ENCODE measurements at regions not wholly inside any gene's neighbourhood (a gene's known extent, or its start where the extent isn't known, plus 50 kb on each side); places are given as distances from the start of the nearest gene placed in this dataset.
A peak's percentile ranks its signal among the peaks of the same experiment; 100 is the strongest.

- in situ Hi-C loops (cut with MboI; ENCODE audit: low sequenced_read_pairs): no loop called here
- no peak overlapping the region for H3K4me3 ChIP-seq
- no peaks in the 10 kb centered on the region for H3K9me3 ChIP-seq
- H3K4me1 ChIP-seq: peaks cover 13% of the 10 kb centered on the region
- peaks cover 5% of the 10 kb centered on the region; the same call in 1 of the 2 replicates for H3K27me3 ChIP-seq (ENCODE audit: low read depth)
- H3K36me3 ChIP-seq (replicated peaks): no peaks in the 10 kb centered on the region
- no peak for DNase-seq (ENCODE audit: low spot score in 2 of 2)
Measured at GRCh38 chr10:4775808-4776207, 50.2 kb upstream of the AKR1E2 start.

DNA sequence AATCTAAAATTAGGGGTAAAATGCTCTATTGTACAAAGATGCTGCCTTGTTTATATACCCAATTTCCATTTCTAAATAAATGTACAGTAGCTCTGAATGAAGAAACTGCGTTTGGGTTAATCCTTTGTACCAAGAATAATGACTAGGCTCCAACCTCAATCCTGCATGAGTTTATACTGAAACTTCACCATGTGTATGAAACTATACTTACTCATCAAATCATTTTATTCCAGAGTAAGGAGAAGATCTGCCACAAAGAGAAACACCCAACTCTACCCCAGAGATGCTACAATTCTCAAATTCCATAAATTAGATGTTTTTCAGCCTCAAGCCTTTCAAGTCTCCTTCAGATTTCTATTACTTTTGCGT, 53.8 kb upstream of the AKR1E2 start:
- Histone ChIP-seq H3K4me3 (no peak overlapping the region), H3K4me1 (no peaks in the 10 kb centered on the region), H3K36me3 (replicated peaks) (no peaks in the 10 kb centered on the region), H3K27me3 (ENCODE audit: low read depth) (peaks cover 12% of the 10 kb centered on the region; the same call in 1 of the 2 replicates), H3K9me3 (no peaks in the 10 kb centered on the region)
- in situ Hi-C loops (cut with MboI; ENCODE audit: low sequenced_read_pairs): loop anchor here (25.0 kb wide), 1 partner anchor 1560 kb away; no protein-coding TSS in a partner anchor
- no peak for DNase-seq (ENCODE audit: low spot score in 2 of 2)

DNA sequence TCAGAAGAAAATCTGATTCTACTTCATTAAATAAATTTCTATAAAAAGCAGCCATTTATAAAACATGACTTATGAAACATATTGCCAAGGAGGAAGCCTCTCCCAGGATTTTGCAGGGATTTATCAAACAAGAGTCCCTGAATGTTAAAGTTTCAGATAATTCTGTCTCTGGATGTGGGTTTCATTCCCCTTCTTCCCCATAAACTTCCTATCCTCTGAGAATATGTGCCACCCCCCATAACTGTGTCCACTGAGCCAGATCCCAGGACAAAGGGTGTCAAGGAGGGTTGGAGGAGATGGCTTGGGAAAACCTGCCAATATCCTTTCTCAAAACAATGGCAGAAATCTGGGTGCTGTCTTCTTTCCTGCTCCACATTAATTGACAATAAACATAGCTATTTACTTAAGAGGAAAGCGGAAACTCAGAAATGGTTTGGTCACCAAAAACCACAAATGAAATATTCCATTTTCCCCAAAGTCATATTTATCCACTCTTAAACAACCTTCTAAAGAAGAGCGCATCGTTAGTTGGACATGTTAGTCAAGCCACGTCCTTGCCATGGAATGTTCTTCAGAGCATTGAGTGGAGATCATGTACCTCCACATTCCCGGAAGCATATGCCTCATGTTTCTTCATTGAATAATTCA, 54.3 kb upstream of the AKR1E2 start:
- no peak overlapping the region for H3K4me3 ChIP-seq

DNA sequence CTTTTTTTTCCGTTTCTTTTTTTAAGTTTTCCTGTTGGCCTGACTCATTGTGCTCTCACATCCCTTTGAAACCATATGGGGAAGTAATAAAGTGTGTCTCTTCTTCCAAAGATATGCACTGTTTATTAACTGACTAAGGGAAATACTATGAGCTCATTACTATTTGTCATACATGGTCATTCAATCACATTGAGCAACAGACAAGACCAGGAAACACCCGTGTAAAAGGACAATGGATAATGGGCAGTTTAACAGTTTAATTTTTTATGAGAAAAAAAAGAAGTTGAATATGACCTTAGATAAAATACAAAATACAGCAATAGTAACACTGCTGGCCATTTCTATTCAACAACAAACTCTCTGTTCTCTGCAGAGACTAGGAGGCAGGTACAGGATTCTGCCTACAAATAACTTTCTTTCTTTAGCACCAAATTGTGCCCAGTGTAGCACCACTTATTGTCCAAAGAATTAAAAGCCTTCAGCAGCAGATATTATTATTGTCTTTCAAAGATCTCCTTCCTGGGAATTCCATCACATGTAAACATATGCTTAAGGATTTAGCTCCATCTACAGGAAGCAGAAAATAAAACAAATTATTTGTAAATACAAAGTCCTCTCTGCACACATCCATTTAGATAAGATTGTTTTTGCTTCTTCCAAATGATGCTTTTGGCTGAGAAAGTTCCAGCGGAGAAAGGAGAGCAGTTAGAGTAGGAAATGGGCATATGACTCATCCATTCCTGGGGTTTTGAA, 55.0 kb upstream of the AKR1E2 start:
- peak in 1 of 2 experiments; percentile 28 for DNase-seq (ENCODE audit: low spot score in 2 of 2)

More for the DNA sequence above, 54.3 kb upstream of the AKR1E2 start:
- no peaks in the 10 kb centered on the region for H3K9me3 ChIP-seq
- in situ Hi-C loops (cut with MboI; ENCODE audit: low sequenced_read_pairs): loop anchor here (25.0 kb wide), 1 partner anchor 1559 kb away; no protein-coding TSS in a partner anchor
- DNase-seq (ENCODE audit: low spot score in 2 of 2): no peak
- H3K4me1 ChIP-seq: no peaks in the 10 kb centered on the region
- no peaks in the 10 kb centered on the region for H3K36me3 ChIP-seq (replicated peaks)
- H3K27me3 ChIP-seq (ENCODE audit: low read depth): peaks cover 16% of the 10 kb centered on the region

DNA sequence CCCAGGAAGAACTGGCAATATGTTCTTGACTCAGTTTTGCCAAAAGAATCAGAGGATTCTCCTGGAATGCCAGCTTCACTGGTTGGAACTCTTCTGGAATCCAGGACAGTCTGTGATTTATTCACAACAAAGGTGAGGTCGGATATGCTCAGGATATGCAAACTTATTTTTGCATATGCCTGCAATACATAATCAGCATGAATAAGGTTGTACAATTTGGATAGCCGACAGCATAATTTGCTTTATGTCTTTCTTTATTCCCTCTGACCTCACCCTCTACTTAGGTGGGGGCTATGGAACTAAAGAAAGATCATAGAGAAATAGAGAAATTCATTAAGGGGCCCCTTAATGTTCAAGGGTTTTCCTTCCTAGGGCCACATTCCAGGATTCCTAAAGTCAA, 57.6 kb upstream of the AKR1E2 start:
- no peaks in the 10 kb centered on the region for H3K9me3 ChIP-seq
- no peaks in the 10 kb centered on the region for H3K4me1 ChIP-seq
- no peak overlapping the region for H3K4me3 ChIP-seq
- H3K36me3 ChIP-seq (replicated peaks): no peaks in the 10 kb centered on the region
- in situ Hi-C loops (cut with MboI; ENCODE audit: low sequenced_read_pairs): loop anchor here (25.0 kb wide), 1 partner anchor 1556 kb away; no protein-coding TSS in a partner anchor
- peaks cover 16% of the 10 kb centered on the region for H3K27me3 ChIP-seq (ENCODE audit: low read depth)
- no peak for DNase-seq (ENCODE audit: low spot score in 2 of 2)

More for the DNA sequence above, 55.0 kb upstream of the AKR1E2 start:
- no peaks in the 10 kb centered on the region for H3K36me3 ChIP-seq (replicated peaks)
- H3K27me3 ChIP-seq (ENCODE audit: low read depth): peaks cover 16% of the 10 kb centered on the region
- no peaks in the 10 kb centered on the region for H3K4me1 ChIP-seq
- H3K9me3 ChIP-seq: no peaks in the 10 kb centered on the region
- in situ Hi-C loops (cut with MboI; ENCODE audit: low sequenced_read_pairs): loop anchor here (25.0 kb wide), 1 partner anchor 1559 kb away; no protein-coding TSS in a partner anchor
- H3K4me3 ChIP-seq: no peak overlapping the region

- H3K36me3 ChIP-seq (replicated peaks): no peaks in the 10 kb centered on the region
- H3K27me3 ChIP-seq (ENCODE audit: low read depth): peaks cover 12% of the 10 kb centered on the region
- no peaks in the 10 kb centered on the region for H3K9me3 ChIP-seq
- H3K4me1 ChIP-seq: no peaks in the 10 kb centered on the region
- no peak overlapping the region for H3K4me3 ChIP-seq
- DNase-seq (ENCODE audit: low spot score in 2 of 2): no peak
- in situ Hi-C loops (cut with MboI; ENCODE audit: low sequenced_read_pairs): loop anchor here (25.0 kb wide), 1 partner anchor 1555 kb away; no protein-coding TSS in a partner anchor
Measured at GRCh38 chr10:4767033-4767814, 58.8 kb upstream of the AKR1E2 start.

- in situ Hi-C loops (cut with MboI; ENCODE audit: low sequenced_read_pairs): loop anchor here (25.0 kb wide), 1 partner anchor 1554 kb away; no protein-coding TSS in a partner anchor
- H3K4me3 ChIP-seq: no peak overlapping the region
- H3K27me3 ChIP-seq (ENCODE audit: low read depth): peaks cover 10% of the 10 kb centered on the region
- no peak for DNase-seq (ENCODE audit: low spot score in 2 of 2)
- no peaks in the 10 kb centered on the region for H3K9me3 ChIP-seq
- H3K36me3 ChIP-seq (replicated peaks): no peaks in the 10 kb centered on the region
- H3K4me1 ChIP-seq: no peaks in the 10 kb centered on the region
Measured at GRCh38 chr10:4766454-4766853, 59.6 kb upstream of the AKR1E2 start.

DNA sequence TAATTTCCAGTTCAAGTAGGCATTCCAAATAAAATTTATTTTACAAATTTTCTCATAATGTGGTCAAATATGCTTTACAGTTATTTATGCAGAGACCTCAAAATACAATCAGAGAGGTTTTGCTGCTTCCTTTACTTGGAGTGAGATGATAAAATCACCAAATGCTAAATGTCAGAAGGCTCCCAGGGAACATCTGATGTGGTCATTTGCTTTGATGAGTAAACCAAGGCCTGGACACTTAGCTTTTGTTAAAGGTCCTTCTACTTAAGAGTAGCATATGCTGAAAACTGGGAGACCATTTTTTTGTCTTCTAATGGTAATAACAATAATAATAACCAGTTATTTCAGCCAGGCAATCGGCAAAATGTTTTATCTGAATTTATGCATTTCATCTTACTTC, 60.6 kb upstream of the AKR1E2 start:
- Histone ChIP-seq H3K27me3 (ENCODE audit: low read depth) (peaks cover 10% of the 10 kb centered on the region), H3K4me3 (no peak overlapping the region), H3K4me1 (no peaks in the 10 kb centered on the region), H3K9me3 (no peaks in the 10 kb centered on the region), H3K36me3 (replicated peaks) (no peaks in the 10 kb centered on the region)
- in situ Hi-C loops (cut with MboI; ENCODE audit: low sequenced_read_pairs): loop anchor here (25.0 kb wide), 1 partner anchor 1553 kb away; no protein-coding TSS in a partner anchor
- DNase-seq (ENCODE audit: low spot score in 2 of 2): no peak

GRCh38 chr10:4763960-4764428, 62.0 kb upstream of the AKR1E2 start:
- Histone ChIP-seq H3K36me3 (replicated peaks) (no peaks in the 10 kb centered on the region), H3K4me3 (no peak overlapping the region), H3K9me3 (no peaks in the 10 kb centered on the region), H3K4me1 (no peaks in the 10 kb centered on the region), H3K27me3 (ENCODE audit: low read depth) (peaks cover 7% of the 10 kb centered on the region)
- in situ Hi-C loops (cut with MboI; ENCODE audit: low sequenced_read_pairs): loop anchor here (25.0 kb wide), 1 partner anchor 1552 kb away; no protein-coding TSS in a partner anchor
- DNase-seq (ENCODE audit: low spot score in 2 of 2): no peak

GRCh38 chr10:4763513-4763912, 62.5 kb upstream of the AKR1E2 start:
- in situ Hi-C loops (cut with MboI; ENCODE audit: low sequenced_read_pairs): loop anchor here (25.0 kb wide), 1 partner anchor 1551 kb away; no protein-coding TSS in a partner anchor
- no peaks in the 10 kb centered on the region for H3K36me3 ChIP-seq (replicated peaks)
- no peak for DNase-seq (ENCODE audit: low spot score in 2 of 2)
- peaks cover 7% of the 10 kb centered on the region for H3K27me3 ChIP-seq (ENCODE audit: low read depth)
- no peaks in the 10 kb centered on the region for H3K4me1 ChIP-seq
- H3K4me3 ChIP-seq: no peak overlapping the region
- H3K9me3 ChIP-seq: no peaks in the 10 kb centered on the region

DNA sequence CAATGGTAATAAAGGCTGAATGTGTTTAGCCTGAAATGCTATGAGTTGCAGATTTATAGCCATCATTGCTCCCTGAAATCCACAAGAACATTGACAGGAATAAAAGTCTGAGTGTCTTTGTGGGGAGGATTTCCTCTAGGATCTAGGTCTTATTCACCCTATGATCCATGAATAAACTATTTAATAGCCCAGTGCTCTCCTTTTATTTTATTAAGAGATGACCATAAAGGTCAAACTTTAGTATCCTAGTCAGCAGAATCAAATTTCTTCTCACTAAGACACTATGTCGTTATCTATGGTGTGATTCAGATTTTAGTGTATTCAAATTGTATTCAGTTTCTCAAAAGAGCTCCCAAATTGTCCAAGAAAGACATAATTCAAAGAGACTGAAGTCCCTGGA, 67.8 kb upstream of the AKR1E2 start:
- Histone ChIP-seq H3K4me3 (no peak overlapping the region), H3K4me1 (no peaks in the 10 kb centered on the region), H3K27me3 (ENCODE audit: low read depth) (peaks cover 3% of the 10 kb centered on the region; the same call in 1 of the 2 replicates), H3K9me3 (no peaks in the 10 kb centered on the region), H3K36me3 (replicated peaks) (no peaks in the 10 kb centered on the region)
- in situ Hi-C loops (cut with MboI; ENCODE audit: low sequenced_read_pairs): loop anchor here (25.0 kb wide), 1 partner anchor 1546 kb away; no protein-coding TSS in a partner anchor
- no peak for DNase-seq (ENCODE audit: low spot score in 2 of 2)

DNA sequence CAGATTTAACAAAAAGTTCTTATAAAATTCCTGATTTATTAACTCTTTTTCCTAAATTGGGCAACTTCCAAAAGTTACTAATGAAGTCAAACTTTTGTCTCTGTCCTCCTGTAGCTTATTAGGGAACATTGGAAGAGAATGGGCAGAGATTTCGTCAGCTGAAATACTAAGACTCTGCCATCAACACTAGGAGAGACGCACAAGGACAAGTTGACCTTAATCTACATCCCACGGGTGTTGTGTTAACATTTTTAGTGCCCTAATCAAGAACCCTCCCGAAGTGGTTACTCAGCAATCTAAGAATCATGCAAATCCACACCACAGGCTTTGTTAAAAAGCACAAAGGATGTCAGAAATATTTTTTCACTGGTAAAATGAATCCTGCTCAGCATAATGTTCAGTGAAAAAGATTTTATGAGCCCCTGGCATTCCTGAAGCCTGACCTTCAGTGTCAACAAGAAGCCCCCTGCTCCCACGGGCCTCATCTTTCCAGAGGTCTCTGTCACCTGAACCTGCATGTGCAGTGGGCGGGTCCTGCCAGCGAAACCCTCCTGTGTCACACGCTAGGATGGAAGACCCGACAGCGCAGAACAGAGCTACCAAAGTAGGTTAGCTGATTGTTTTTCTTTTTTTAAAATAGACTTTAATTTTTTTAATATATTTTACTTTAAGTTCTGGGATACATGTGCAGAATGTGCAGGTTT, 70.6 kb upstream of the AKR1E2 start:
- H3K4me1 ChIP-seq: no peaks in the 10 kb centered on the region
- no peaks in the 10 kb centered on the region for H3K9me3 ChIP-seq
- in situ Hi-C loops (cut with MboI; ENCODE audit: low sequenced_read_pairs): loop anchor here (25.0 kb wide), 1 partner anchor 1543 kb away; no protein-coding TSS in a partner anchor
- H3K36me3 ChIP-seq (replicated peaks): no peaks in the 10 kb centered on the region
- H3K27me3 ChIP-seq (ENCODE audit: low read depth): peaks cover 3% of the 10 kb centered on the region; the same call in 1 of the 2 replicates
- DNase-seq (ENCODE audit: low spot score in 2 of 2): no peak
- H3K4me3 ChIP-seq: no peak overlapping the region

Data from HAP-1 (cell line).